HG03103 (cell line): ENCODE measurements at regions not wholly inside any gene's neighbourhood (a gene's known extent, or its start where the extent isn't known, plus 50 kb on each side); places are given as distances from the start of the nearest gene placed in this dataset.

Source experiments
- ATAC-seq: cut with Tn5 transposase; IDR thresholded peaks from one replicate; pipeline ENCODE4 v1.9.1; 2021; ENCODE audit warnings: low read depth; ENCODE audit not compliant: unreplicated experiment

DNA sequence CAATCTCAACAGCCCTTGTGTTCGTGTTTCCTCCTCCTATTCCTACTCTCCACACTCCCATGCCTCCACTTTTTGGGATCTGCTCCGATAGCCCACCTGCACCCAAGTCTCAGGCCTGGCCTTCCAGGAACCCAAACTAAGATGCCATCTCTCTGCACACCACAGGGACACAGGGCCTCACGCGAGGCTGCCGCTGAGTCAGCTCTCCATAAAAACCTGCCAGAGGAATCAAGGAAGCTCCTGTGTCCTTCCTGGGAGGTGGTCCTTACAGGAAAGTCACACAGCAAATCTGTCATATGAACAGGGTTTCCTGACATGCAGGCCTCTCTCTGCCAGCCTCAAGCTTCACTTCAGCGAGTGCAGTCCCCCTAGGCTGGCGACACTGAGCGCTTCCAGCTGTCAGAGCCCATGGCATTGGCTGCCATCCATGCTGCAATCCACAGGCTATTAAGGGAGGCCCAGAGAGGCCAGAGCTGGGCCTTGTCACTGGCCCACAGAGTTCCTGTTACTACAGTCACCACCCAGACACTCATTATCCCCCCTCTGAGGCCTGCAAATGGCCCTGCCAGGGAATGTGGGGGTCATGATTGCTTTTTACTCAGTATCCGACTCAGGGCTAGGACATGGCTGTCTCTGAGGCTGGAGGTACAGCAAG lies 151.4 kb downstream of the OAT start:
- ATAC-seq = no peak

GRCh38 chr10:124266468-124267230 lies 152.1 kb downstream of the OAT start:
- ATAC-seq = no peak

GRCh38 chr10:124265776-124266467 lies 152.8 kb downstream of the OAT start:
- no peak for ATAC-seq

GRCh38 chr10:124265391-124265745 lies 153.4 kb downstream of the OAT start:
- no peak for ATAC-seq

GRCh38 chr10:124264711-124265390 lies 153.9 kb downstream of the OAT start:
- ATAC-seq = no peak

DNA sequence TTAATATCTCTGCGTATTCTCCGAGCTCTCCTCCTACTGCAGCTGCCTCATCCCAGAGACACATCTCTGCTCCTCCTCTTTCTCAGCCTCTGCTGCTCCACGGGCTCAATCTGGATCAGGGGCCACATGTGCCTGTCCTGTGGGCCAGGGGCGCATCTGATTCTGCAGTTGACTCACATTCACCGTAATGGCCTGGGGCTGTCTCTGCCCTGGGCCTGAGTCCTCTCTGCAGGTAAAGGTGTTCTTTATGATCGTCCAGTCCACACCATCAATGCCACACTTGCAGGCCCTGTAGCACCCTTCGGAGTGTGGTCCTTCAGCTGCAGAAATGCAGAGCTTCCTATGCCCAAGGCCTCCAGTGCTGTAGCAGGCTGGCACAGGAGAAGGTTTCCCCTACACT lies 154.5 kb downstream of the OAT start:
- no peak for ATAC-seq

DNA sequence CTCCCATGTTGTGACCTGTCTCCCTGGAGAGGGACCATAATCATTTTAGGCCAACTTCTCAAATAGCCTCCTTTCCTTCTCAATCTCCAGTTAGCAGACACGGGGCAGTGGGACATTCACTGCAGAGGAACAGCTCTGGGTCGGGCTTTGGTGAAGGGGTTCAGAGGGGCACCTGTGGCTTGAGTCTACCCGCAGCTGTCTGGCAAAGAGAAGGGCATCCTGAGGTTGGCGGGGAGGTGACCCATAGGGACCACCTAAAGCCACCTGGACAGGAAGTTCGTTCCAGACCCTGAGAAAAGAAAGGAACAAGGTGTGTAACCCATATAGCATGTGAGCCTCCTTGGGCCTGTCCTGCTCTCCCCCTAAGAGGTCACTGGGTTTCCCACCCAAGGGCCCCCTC lies 155.0 kb downstream of the OAT start:
- ATAC-seq = no peak

DNA sequence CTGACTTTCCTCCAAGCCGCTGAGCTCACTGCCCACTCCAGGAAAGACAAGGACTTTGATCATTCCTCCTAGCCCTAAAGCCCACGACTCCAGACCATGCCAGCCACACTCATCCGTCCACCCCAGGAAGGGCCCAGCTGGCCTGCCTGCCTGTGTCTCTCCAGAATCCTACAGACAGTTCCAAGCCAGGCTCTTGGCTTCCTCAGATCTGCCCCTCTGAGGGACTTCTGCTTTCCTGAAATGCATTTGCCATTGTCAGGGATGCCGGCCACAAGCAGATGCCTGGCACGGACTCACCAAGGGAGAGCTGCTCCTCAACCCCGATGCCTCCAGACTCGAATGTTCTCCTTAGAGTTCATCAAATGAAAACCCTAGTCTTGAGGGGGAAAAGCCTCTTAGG lies 155.8 kb downstream of the OAT start:
- ATAC-seq = no peak

- ATAC-seq = no peak
These were observed 156.4 kb downstream of the OAT start for GRCh38 chr10:124262234-124262865.

GRCh38 chr10:124259139-124259825 lies 159.4 kb downstream of the OAT start:
- no peak for ATAC-seq

DNA sequence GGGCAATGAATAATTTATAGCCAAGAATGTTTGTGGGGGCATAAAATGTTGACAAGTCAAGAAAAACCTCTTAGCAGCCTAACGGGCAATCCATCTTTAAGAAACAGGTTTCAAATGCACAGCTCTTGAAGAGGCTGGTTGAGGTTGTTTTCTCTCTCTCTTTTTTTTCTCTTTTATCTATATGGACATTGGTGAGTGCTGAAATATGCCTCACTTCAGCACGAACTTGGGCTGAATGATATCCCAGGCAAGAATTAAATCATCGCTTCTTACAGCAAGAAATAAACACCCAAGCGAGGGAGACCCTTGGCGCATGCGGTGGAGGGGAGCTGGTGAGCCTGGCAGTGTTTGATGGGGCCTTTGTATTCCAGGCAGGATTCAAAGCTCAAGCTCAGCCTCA lies 160.9 kb downstream of the OAT start:
- no peak for ATAC-seq

- no peak for ATAC-seq
These were observed 162.6 kb downstream of the OAT start for GRCh38 chr10:124256151-124256550.

- ATAC-seq = no peak
These were observed 162.2 kb upstream of the CHST15 start for GRCh38 chr10:124255556-124255955.

- no peak for ATAC-seq
These were observed 161.1 kb upstream of the CHST15 start for GRCh38 chr10:124254490-124254889.

- ATAC-seq = no peak
These were observed 159.6 kb upstream of the CHST15 start for GRCh38 chr10:124253006-124253405.

GRCh38 chr10:124252097-124252715 lies 158.8 kb upstream of the CHST15 start:
- no peak for ATAC-seq

DNA sequence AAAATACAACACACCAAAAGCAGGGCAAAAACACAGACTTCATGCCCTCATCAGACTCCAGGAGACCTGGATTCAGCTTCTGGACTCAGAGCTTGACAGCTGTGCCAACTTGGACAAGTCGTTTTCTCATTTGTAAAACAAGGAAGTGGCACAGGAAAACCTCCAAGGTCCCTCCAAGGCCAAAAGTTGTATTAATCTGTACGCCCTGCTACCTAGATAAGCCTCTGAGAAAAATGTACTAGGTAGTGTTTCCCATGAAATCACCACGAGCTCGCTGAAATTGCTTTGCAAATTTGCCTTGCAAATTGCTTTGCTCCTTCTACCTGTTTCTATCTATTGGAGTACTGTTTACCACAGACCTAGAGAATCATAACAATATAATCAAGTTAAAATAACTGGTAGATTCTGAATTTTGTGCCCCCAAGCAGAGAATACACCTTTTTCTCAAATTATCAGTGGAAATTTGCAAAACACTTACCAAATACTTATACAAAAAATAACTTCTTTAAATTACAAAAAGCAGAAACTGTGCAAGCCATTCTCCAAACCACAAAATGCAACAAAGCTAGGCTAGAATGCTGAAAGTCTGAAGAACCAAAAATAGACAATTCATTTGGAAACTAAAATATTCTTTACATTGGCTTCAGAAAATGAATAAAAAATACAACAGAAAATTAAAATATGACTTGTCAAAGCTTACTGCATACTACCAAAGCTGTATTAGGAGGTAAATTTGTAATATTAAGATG lies 158.1 kb upstream of the CHST15 start:
- no peak for ATAC-seq

- ATAC-seq = no peak
These were observed 157.1 kb upstream of the CHST15 start for GRCh38 chr10:124250506-124250905.

DNA sequence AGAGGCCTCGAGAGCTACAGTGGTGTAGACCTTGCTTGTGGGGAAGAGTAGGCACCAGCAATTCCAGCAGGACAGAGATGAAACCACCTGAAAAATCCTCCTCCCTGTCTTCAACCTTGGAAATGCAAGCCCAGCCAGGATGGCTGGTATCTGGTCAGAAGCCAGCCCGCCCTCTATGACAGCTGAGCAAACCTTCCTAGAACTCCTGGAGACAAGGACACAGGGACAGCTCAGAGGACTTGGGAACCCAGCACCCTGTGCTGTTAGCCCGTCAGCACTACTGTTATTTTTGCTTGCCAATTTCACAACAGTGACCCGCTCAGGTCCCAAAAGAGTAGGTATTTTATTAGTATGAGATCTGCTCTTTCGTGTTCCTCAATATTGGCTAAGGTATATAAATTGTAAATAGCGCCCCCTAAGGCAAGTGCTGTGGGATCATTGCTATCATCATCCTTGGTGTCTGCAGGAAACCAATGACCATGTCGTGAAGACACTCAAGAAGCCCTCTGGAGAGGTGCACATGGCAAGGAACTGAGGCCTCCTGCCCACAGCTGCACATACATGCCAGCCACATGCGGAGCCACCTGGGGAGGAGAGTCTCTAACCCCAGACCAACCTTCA lies 156.5 kb upstream of the CHST15 start:
- ATAC-seq = no peak
